H9 (cell line): ENCODE measurements at regions not wholly inside any gene's neighbourhood (a gene's known extent, or its start where the extent isn't known, plus 50 kb on each side); places are given as distances from the start of the nearest gene placed in this dataset.

Experiments used
- DNase-seq: peaks from one replicate; pipeline ENCODE4 v3.0.0-alpha.2; 2017
- H2AFZ ChIP-seq: one replicate; pipeline ENCODE4 v1.6.1; 2013; ENCODE audit warnings: mild to moderate bottlenecking, low read length, control low read depth, moderate library complexity
- H2AK5ac ChIP-seq: 2 replicates; pipeline ENCODE4 v1.6.1; 2013; ENCODE audit warnings: low read length, control low read depth, mixed read lengths; ENCODE audit not compliant: insufficient read length
- H2BK120ac ChIP-seq: one replicate; pipeline ENCODE4 v1.6.1; 2013; ENCODE audit warnings: low read depth, mild to moderate bottlenecking, low read length, control low read depth, inconsistent platforms; ENCODE audit not compliant: poor library complexity, severe bottlenecking
- H2BK12ac ChIP-seq: 2 replicates; pipeline ENCODE4 v1.6.1; 2013; ENCODE audit warnings: low read length, control low read depth, mixed read lengths, low read depth; ENCODE audit not compliant: insufficient read length
- H2BK15ac ChIP-seq: 2 replicates; pipeline ENCODE4 v1.6.1; 2013; ENCODE audit warnings: low read depth, low read length, control low read depth
- H2BK20ac ChIP-seq: one replicate; pipeline ENCODE4 v1.6.1; 2013; ENCODE audit warnings: low read depth, mild to moderate bottlenecking, low read length, control low read depth, inconsistent platforms; ENCODE audit not compliant: poor library complexity, severe bottlenecking
- H2BK5ac ChIP-seq: 2 replicates; pipeline ENCODE4 v1.6.1; 2013; ENCODE audit warnings: low read length, control low read depth, mixed read lengths; ENCODE audit not compliant: insufficient read length
- H3K14ac ChIP-seq: 2 replicates; pipeline ENCODE4 v1.6.1; 2013; ENCODE audit warnings: low read length, control low read depth; ENCODE audit not compliant: insufficient read depth
- H3K18ac ChIP-seq: 2 replicates; pipeline ENCODE4 v1.6.1; 2013; ENCODE audit warnings: low read depth, mild to moderate bottlenecking, mixed read lengths, low read length, control low read depth; ENCODE audit not compliant: insufficient read length
- H3K23ac ChIP-seq: 2 replicates; pipeline ENCODE4 v1.6.1; 2013; ENCODE audit warnings: low read length, control low read depth, mixed read lengths, low read depth; ENCODE audit not compliant: insufficient read length
- H3K23me2 ChIP-seq: 2 replicates; pipeline ENCODE4 v1.6.1; 2013; ENCODE audit warnings: low read depth, mild to moderate bottlenecking, mixed read lengths, low read length, control low read depth; ENCODE audit not compliant: insufficient read length, poor library complexity, severe bottlenecking
- H3K27ac ChIP-seq: 2 replicates; pipeline ENCODE4 v1.5.1; 2013; ENCODE audit warnings: low read length, control low read depth, mixed read lengths, low read depth; ENCODE audit not compliant: insufficient read length
- H3K27me3 ChIP-seq: 2 replicates; pipeline ENCODE4 v1.6.1; 2013; ENCODE audit warnings: low read length, control low read depth, inconsistent platforms; ENCODE audit not compliant: insufficient read depth
- H3K4ac ChIP-seq: 2 replicates; pipeline ENCODE4 v1.6.1; 2013; ENCODE audit warnings: low read depth, mild to moderate bottlenecking, control low read depth, inconsistent platforms, low read length, moderate library complexity
- H3K4me1 ChIP-seq: 2 replicates; pipeline ENCODE4 v1.6.1; 2013; ENCODE audit warnings: low read length, control low read depth, inconsistent platforms; ENCODE audit not compliant: insufficient read depth
- H3K4me2 ChIP-seq: 2 replicates; pipeline ENCODE4 v1.6.1; 2013; ENCODE audit warnings: low read length, control low read depth, mixed read lengths; ENCODE audit not compliant: insufficient read length, insufficient read depth
- H3K56ac ChIP-seq: 2 replicates; pipeline ENCODE4 v1.6.1; 2013; ENCODE audit warnings: low read depth, mild to moderate bottlenecking, mixed read lengths, low read length, control low read depth; ENCODE audit not compliant: insufficient read length
- H3K79me1 ChIP-seq: 2 replicates; pipeline ENCODE4 v1.6.1; 2013; ENCODE audit warnings: low read depth, mild to moderate bottlenecking, moderate library complexity, low read length, control low read depth, inconsistent platforms; ENCODE audit not compliant: insufficient read depth, poor library complexity, severe bottlenecking
- H3K79me2 ChIP-seq: 2 replicates; pipeline ENCODE4 v1.6.1; 2013; ENCODE audit warnings: low read length, control low read depth, inconsistent platforms; ENCODE audit not compliant: insufficient read depth
- H3K9ac ChIP-seq: 2 replicates; pipeline ENCODE4 v1.6.1; 2013; ENCODE audit warnings: low read length, control low read depth, mixed read lengths; ENCODE audit not compliant: insufficient read length; ENCODE audit errors: extremely low read depth
- H3K9me3 ChIP-seq: one replicate; pipeline ENCODE4 v1.6.1; 2013; ENCODE audit warnings: low read depth, low read length, inconsistent platforms; ENCODE audit not compliant: control insufficient read depth
- H3T11ph ChIP-seq: one replicate; pipeline ENCODE4 v1.6.1; 2013; ENCODE audit warnings: mild to moderate bottlenecking, low read length, control low read depth, inconsistent platforms
- H4K20me1 ChIP-seq: one replicate; pipeline ENCODE4 v1.6.1; 2013; ENCODE audit not compliant: control insufficient read depth, insufficient read length, insufficient read depth
- H4K5ac ChIP-seq: 2 replicates; pipeline ENCODE4 v1.6.1; 2013; ENCODE audit warnings: low read depth, mild to moderate bottlenecking, mixed read lengths, low read length, control low read depth; ENCODE audit not compliant: insufficient read length
- H4K8ac ChIP-seq: replicated peaks from 2 replicates; pipeline ENCODE4 v1.6.1; 2013; ENCODE audit warnings: low read length, control low read depth, mixed read lengths, low read depth; ENCODE audit not compliant: insufficient read length
- H4K91ac ChIP-seq: 2 replicates; pipeline ENCODE4 v1.6.1; 2013; ENCODE audit warnings: low read depth, mild to moderate bottlenecking, moderate library complexity, mixed read lengths, low read length, control low read depth; ENCODE audit not compliant: insufficient read length
- H3K27ac Mint-ChIP-seq, 3 experiments: 2 replicates in 2 of 3; 3 replicates in 1 of 3; pipeline ENCODE4 v1.8.0; 2020 to 2021; ENCODE audit warnings: mixed read lengths in 3 of 3, mild to moderate bottlenecking in 1 of 3, moderate library complexity in 1 of 3
- H3K27me3 Mint-ChIP-seq: 2 replicates; pipeline ENCODE4 v1.8.0; 2021; ENCODE audit warnings: low read depth, mild to moderate bottlenecking, moderate library complexity, mixed read lengths
- H3K36me3 Mint-ChIP-seq, 3 experiments: 2 replicates in 2 of 3; 3 replicates in 1 of 3; pipeline ENCODE4 v1.8.0; 2020 to 2021; ENCODE audit warnings: low read depth in 3 of 3, mixed read lengths in 3 of 3; ENCODE audit not compliant: insufficient read depth in 1 of 3
- H3K4me1 Mint-ChIP-seq, 2 experiments: 2 replicates each; pipeline ENCODE4 v1.8.0; 2020; ENCODE audit warnings: mixed read lengths in 2 of 2
- H3K4me3 Mint-ChIP-seq, 2 experiments: 2 replicates in 1 of 2; 3 replicates in 1 of 2; pipeline ENCODE4 v1.8.0; 2020 to 2021; ENCODE audit warnings: mild to moderate bottlenecking in 2 of 2, mixed read lengths in 2 of 2, moderate library complexity in 1 of 2
- H3K9me3 Mint-ChIP-seq, 2 experiments: 2 replicates in 1 of 2; 3 replicates in 1 of 2; pipeline ENCODE4 v1.8.0; 2020; ENCODE audit warnings: mild to moderate bottlenecking in 2 of 2, mixed read lengths in 2 of 2, moderate library complexity in 1 of 2
- CTCF ChIP-seq: fragments of 200-600 bp; sonication (generic); conservative IDR thresholded peaks from 3 replicates; pipeline ENCODE4 v1.8.0; 2021; ENCODE audit warnings: antibody characterized with exemption, mild to moderate bottlenecking

DNA sequence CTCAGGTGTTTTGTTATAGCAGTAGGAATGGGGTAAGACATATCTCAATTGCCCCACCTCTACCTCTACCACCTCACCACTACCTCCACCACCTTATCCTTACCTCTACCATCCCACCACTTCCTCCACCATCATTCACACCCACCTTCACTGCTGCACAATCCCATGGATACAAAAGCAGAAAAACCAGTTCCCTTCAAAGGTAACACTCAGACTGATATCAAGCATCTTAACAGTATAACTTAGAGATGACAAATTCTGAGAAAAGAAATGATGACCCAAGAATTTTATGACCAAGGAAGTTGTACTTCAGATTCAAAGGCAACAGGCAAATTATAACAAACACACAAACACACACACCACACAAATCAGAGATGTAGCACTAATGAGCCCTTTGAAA, 189.4 kb downstream of the NUAK1 start:
- Histone ChIP-seq H4K91ac (no peak overlapping the region), H3K4ac (no peak overlapping the region), H2BK20ac (no peak overlapping the region), H3T11ph (no peak overlapping the region), H3K79me1 (no peaks in the 10 kb centered on the region), H4K20me1 (no peaks in the 10 kb centered on the region), H3K14ac (no peak overlapping the region), H3K9me3 (no peaks in the 10 kb centered on the region), H3K4me1 (no peaks in the 10 kb centered on the region), H2BK15ac (no peak overlapping the region), H3K18ac (no peak overlapping the region), H3K4me2 (no peak overlapping the region), H2AK5ac (no peak overlapping the region), H3K23ac (no peak overlapping the region), H2BK5ac (no peak overlapping the region), H4K5ac (no peak overlapping the region), H3K9ac (no peak overlapping the region), H3K27me3 (no peaks in the 10 kb centered on the region), H3K56ac (no peak overlapping the region), H3K23me2 (no peaks in the 10 kb centered on the region), H4K8ac (no peak overlapping the region), H3K27ac (no peak overlapping the region), H3K79me2 (no peaks in the 10 kb centered on the region), H2AFZ (no peak overlapping the region), H2BK12ac (no peak overlapping the region), H2BK120ac (no peak overlapping the region)
- H3K27me3 Mint-ChIP-seq, result no peaks in the 10 kb centered on the region; the same call in 1 of the 2 replicates
- H3K27ac Mint-ChIP-seq, result no peak overlapping the region
- no peak overlapping the region for H3K4me3 Mint-ChIP-seq
- TF ChIP-seq CTCF, result no peak
- DNase-seq, result no peak
- no peaks in the 10 kb centered on the region; a peak in 2 of 5 replicates for H3K9me3 Mint-ChIP-seq
- peaks cover 2 to 11% of the 10 kb centered on the region in 2 experiments; a peak in 1 of 4 replicates for H3K4me1 Mint-ChIP-seq
- H3K36me3 Mint-ChIP-seq, result peaks cover 0 to 4% (median 1%) of the 10 kb centered on the region in 3 experiments; a peak in 2 of 7 replicates
